CD4-positive, alpha-beta T cell (primary cell): ENCODE measurements at regions not wholly inside any gene's neighbourhood (a gene's known extent, or its start where the extent isn't known, plus 50 kb on each side); places are given as distances from the start of the nearest gene placed in this dataset.

ENCODE experiments used
- ATAC-seq: fragments of 200-7000 bp; cut with Tn5 transposase; one replicate; pipeline ENCODE4 v1.10.0; 2022; ENCODE audit warnings: mild to moderate bottlenecking; ENCODE audit not compliant: poor library complexity
- CTCF ChIA-PET: fragments of 350-600 bp; sonication (Branson Sonifier 250); formaldehyde crosslinking; loops from one replicate; lab custom pipeline; 2021; ENCODE audit warnings: antibody characterized with exemption, inconsistent platforms; lab: Charles Lee
- POLR2A ChIA-PET: fragments of 350-600 bp; sonication (Branson Sonifier 250); formaldehyde crosslinking; loops from one replicate; lab custom pipeline; 2021; ENCODE audit warnings: antibody characterized with exemption, inconsistent platforms; lab: Charles Lee
- DNase-seq, 14 experiments: peaks; one replicate each; pipeline ENCODE4 v3.0.0-alpha.2; 2013 to 2020; ENCODE audit warnings: mixed read lengths in 2 of 14
- H3K27ac ChIP-seq, 2 donors: one replicate each; pipeline versions ENCODE4 v1.5.1 to v1.7.0; 2013; ENCODE audit warnings: low read length in 2 of 2, low read depth in 1 of 2, mild to moderate bottlenecking in 1 of 2
- H3K27me3 ChIP-seq, 2 experiments: 1 replicate in 1 of 2; 2 replicates in 1 of 2; pipeline versions ENCODE4 v1.6.1 to v1.7.0; 2013; ENCODE audit warnings: low read length in 2 of 2, control low read depth in 1 of 2, mild to moderate bottlenecking in 1 of 2, moderate library complexity in 1 of 2; ENCODE audit not compliant: insufficient read depth in 2 of 2, control insufficient read depth in 1 of 2
- H3K36me3 ChIP-seq: one replicate; pipeline ENCODE4 v1.6.1; 2013; ENCODE audit warnings: low read length, control low read depth; ENCODE audit not compliant: insufficient read depth
- H3K4me1 ChIP-seq: one replicate; pipeline ENCODE4 v1.6.1; 2013; ENCODE audit warnings: low read length, control low read depth; ENCODE audit not compliant: insufficient read depth
- H3K4me3 ChIP-seq: one replicate; pipeline ENCODE4 v1.5.1; 2013; ENCODE audit warnings: mild to moderate bottlenecking, low read length, moderate library complexity
- H3K9me3 ChIP-seq, 2 experiments: 1 replicate in 1 of 2; 2 replicates in 1 of 2; pipeline versions ENCODE4 v1.6.1 to v1.7.0; 2013; ENCODE audit warnings: low read length in 2 of 2, mild to moderate bottlenecking in 2 of 2, control low read depth in 1 of 2, moderate library complexity in 1 of 2; ENCODE audit not compliant: control insufficient read depth in 1 of 2, insufficient read depth in 1 of 2
- H3K27ac Mint-ChIP-seq: one replicate; pipeline ENCODE4 v1.8.0; 2020; ENCODE audit warnings: mixed read lengths
- H3K27me3 Mint-ChIP-seq: one replicate; pipeline ENCODE4 v1.8.0; 2021; ENCODE audit warnings: mixed read lengths
- H3K36me3 Mint-ChIP-seq: one replicate; pipeline ENCODE4 v1.8.0; 2021; ENCODE audit warnings: low read depth, mixed read lengths
- H3K4me1 Mint-ChIP-seq: one replicate; pipeline ENCODE4 v1.8.0; 2021; ENCODE audit warnings: low read depth, mixed read lengths
- H3K4me3 Mint-ChIP-seq: one replicate; pipeline ENCODE4 v1.8.0; 2020; ENCODE audit warnings: mild to moderate bottlenecking, mixed read lengths
- H3K9me3 Mint-ChIP-seq: one replicate; pipeline ENCODE4 v1.8.0; 2020; ENCODE audit warnings: mixed read lengths
- CTCF ChIP-seq: fragments of 200-600 bp; IDR thresholded peaks from one replicate; pipeline ENCODE4 v1.8.0; 2022; ENCODE audit warnings: antibody characterized with exemption, mild to moderate bottlenecking
- intact Hi-C, 2 experiments: fragments of 100-400 bp; cut with DNase I in 1 of 2; cut with micrococcal nuclease in 1 of 2; formaldehyde crosslinking; loops; one replicate each; pipeline versions ENCODE4 v1.15.1 to v1.9.0; 2023 to 2025; cut with DNase I, micrococcal nuclease

GRCh38 chr5:180423133-180423532, 70.0 kb upstream of the GFPT2 start:
- CTCF ChIA-PET = no interaction called here
- no peak for ATAC-seq

GRCh38 chr5:180423598-180423997, 70.5 kb upstream of the GFPT2 start:
- ATAC-seq = no peak
- Mint-ChIP-seq H3K4me3 (no peak overlapping the region), H3K27ac (no peak overlapping the region), H3K36me3 (no peaks in the 10 kb centered on the region), H3K9me3 (no peaks in the 10 kb centered on the region), H3K4me1 (no peaks in the 10 kb centered on the region), H3K27me3 (no peaks in the 10 kb centered on the region)
- no peaks in the 10 kb centered on the region for H3K36me3 ChIP-seq
- H3K4me3 ChIP-seq = no peak overlapping the region
- POLR2A ChIA-PET = no interaction called here
- no peaks in the 10 kb centered on the region for H3K27me3 ChIP-seq
- no peaks in the 10 kb centered on the region for H3K9me3 ChIP-seq
- TF ChIP-seq CTCF = no peak
- H3K27ac ChIP-seq = no peak overlapping the region
- no peaks in the 10 kb centered on the region for H3K4me1 ChIP-seq
- intact Hi-C loops = no loop called here
- DNase-seq = no peak
- CTCF ChIA-PET = no interaction called here

More at GRCh38 chr5:180423133-180423532, 70.0 kb upstream of the GFPT2 start:
- Histone ChIP-seq H3K9me3 (no peaks in the 10 kb centered on the region), H3K4me3 (no peak overlapping the region), H3K27ac (no peak overlapping the region), H3K27me3 (no peaks in the 10 kb centered on the region), H3K4me1 (no peaks in the 10 kb centered on the region), H3K36me3 (no peaks in the 10 kb centered on the region)
- no peaks in the 10 kb centered on the region for H3K4me1 Mint-ChIP-seq
- no peaks in the 10 kb centered on the region for H3K9me3 Mint-ChIP-seq
- no peak for DNase-seq
- H3K4me3 Mint-ChIP-seq = no peak overlapping the region
- POLR2A ChIA-PET = no interaction called here
- intact Hi-C loops = no loop called here
- TF ChIP-seq CTCF = no peak
- H3K36me3 Mint-ChIP-seq = no peaks in the 10 kb centered on the region
- no peaks in the 10 kb centered on the region for H3K27me3 Mint-ChIP-seq
- H3K27ac Mint-ChIP-seq = no peak overlapping the region

GRCh38 chr5:180424094-180424493, 70.1 kb upstream of the CNOT6 start:
- H3K27ac ChIP-seq = no peak overlapping the region
- H3K4me3 ChIP-seq = no peak overlapping the region
- no peak for TF ChIP-seq CTCF
- no peaks in the 10 kb centered on the region for H3K36me3 Mint-ChIP-seq
- DNase-seq = no peak
- no peak overlapping the region for H3K27ac Mint-ChIP-seq
- ATAC-seq = no peak
- no peaks in the 10 kb centered on the region for H3K9me3 ChIP-seq
- peaks cover 3% of the 10 kb centered on the region for H3K27me3 Mint-ChIP-seq
- no peak overlapping the region for H3K4me3 Mint-ChIP-seq
- H3K36me3 ChIP-seq = no peaks in the 10 kb centered on the region
- ChIA-PET POLR2A (no interaction called here), CTCF (no interaction called here)
- no peaks in the 10 kb centered on the region for H3K9me3 Mint-ChIP-seq
- no peaks in the 10 kb centered on the region for H3K4me1 Mint-ChIP-seq
- no peaks in the 10 kb centered on the region for H3K27me3 ChIP-seq
- intact Hi-C loops = no loop called here
- H3K4me1 ChIP-seq = no peaks in the 10 kb centered on the region
